Astrocyte (in vitro differentiated cells and primary cell): ENCODE measurements at regions not wholly inside any gene's neighbourhood (a gene's known extent, or its start where the extent isn't known, plus 50 kb on each side); places are given as distances from the start of the nearest gene placed in this dataset.

Experiments
- DNase-seq: peaks from one replicate; pipeline ENCODE4 v3.0.0-alpha.2; 2010; ENCODE audit warnings: low read depth
- FAIRE-seq: peaks from 2 replicates; lab custom pipeline; 2011; peaks lifted over from hg19 to GRCh38; lab: Jason Lieb, UNC
- H2AFZ ChIP-seq: 2 replicates; pipeline ENCODE4 v1.6.0; 2012; ENCODE audit warnings: low read depth, low read length, inconsistent platforms
- H3K27ac ChIP-seq: 2 replicates; pipeline ENCODE4 v1.5.1; 2011; ENCODE audit warnings: low read depth, low read length, inconsistent platforms
- H3K27me3 ChIP-seq: 2 replicates; pipeline ENCODE4 v1.6.0; 2011; ENCODE audit warnings: low read length, inconsistent platforms; ENCODE audit not compliant: insufficient read depth
- H3K36me3 ChIP-seq: 2 replicates; pipeline ENCODE4 v1.5.1; 2011; ENCODE audit warnings: low read length, inconsistent platforms; ENCODE audit not compliant: insufficient read depth
- H3K4me1 ChIP-seq: 2 replicates; pipeline ENCODE4 v1.5.1; 2011; ENCODE audit warnings: low read length, inconsistent platforms; ENCODE audit not compliant: insufficient read depth
- H3K4me2 ChIP-seq: 2 replicates; pipeline ENCODE4 v1.6.0; 2012; ENCODE audit warnings: low read length, inconsistent platforms
- H3K4me3 ChIP-seq: 2 replicates; pipeline ENCODE4 v1.5.1; 2011; ENCODE audit warnings: low read depth, mild to moderate bottlenecking, low read length, inconsistent platforms; ENCODE audit not compliant: insufficient read depth
- H3K79me2 ChIP-seq: 2 replicates; pipeline ENCODE4 v1.6.0; 2012; ENCODE audit warnings: mild to moderate bottlenecking, low read length, inconsistent platforms; ENCODE audit not compliant: insufficient read depth
- H3K9ac ChIP-seq: 2 replicates; pipeline ENCODE4 v1.6.0; 2012; ENCODE audit warnings: mild to moderate bottlenecking, low read length, inconsistent platforms
- H3K9me3 ChIP-seq: 2 replicates; pipeline ENCODE4 v1.5.1; 2012; ENCODE audit warnings: low read depth, mild to moderate bottlenecking, low read length, inconsistent platforms; ENCODE audit not compliant: insufficient read depth
- H4K20me1 ChIP-seq: 2 replicates; pipeline ENCODE4 v1.6.0; 2012; ENCODE audit warnings: low read length, inconsistent platforms; ENCODE audit not compliant: insufficient read depth
- H3K27ac Mint-ChIP-seq: one replicate; pipeline ENCODE4 v1.8.0; 2021; ENCODE audit warnings: mild to moderate bottlenecking, mixed read lengths; ENCODE audit not compliant: unreplicated experiment
- H3K27me3 Mint-ChIP-seq: one replicate; pipeline ENCODE4 v1.8.0; 2021; ENCODE audit warnings: low read depth, mixed read lengths; ENCODE audit not compliant: unreplicated experiment
- H3K36me3 Mint-ChIP-seq: one replicate; pipeline ENCODE4 v1.8.0; 2021; ENCODE audit warnings: low read depth, mixed read lengths; ENCODE audit not compliant: unreplicated experiment
- H3K4me1 Mint-ChIP-seq: one replicate; pipeline ENCODE4 v1.8.0; 2021; ENCODE audit warnings: low read depth, mixed read lengths; ENCODE audit not compliant: unreplicated experiment
- H3K4me3 Mint-ChIP-seq: one replicate; pipeline ENCODE4 v1.8.0; 2021; ENCODE audit warnings: mild to moderate bottlenecking, moderate library complexity, mixed read lengths; ENCODE audit not compliant: unreplicated experiment
- H3K9me3 Mint-ChIP-seq: one replicate; pipeline ENCODE4 v1.8.0; 2021; ENCODE audit warnings: mild to moderate bottlenecking, mixed read lengths; ENCODE audit not compliant: unreplicated experiment
- EZH2 ChIP-seq: IDR thresholded peaks from 2 replicates; pipeline ENCODE4 v1.6.1; 2012; ENCODE audit warnings: mild to moderate bottlenecking, low read length, inconsistent platforms; ENCODE audit not compliant: insufficient read depth
- TF ChIP-seq, protein P1 (sequence below): IDR thresholded peaks from 2 replicates; pipeline ENCODE4 v1.5.1; 2011; ENCODE audit warnings: low read depth, mild to moderate bottlenecking, inconsistent platforms, low read length, moderate library complexity; ENCODE audit not compliant: insufficient read depth

DNA sequence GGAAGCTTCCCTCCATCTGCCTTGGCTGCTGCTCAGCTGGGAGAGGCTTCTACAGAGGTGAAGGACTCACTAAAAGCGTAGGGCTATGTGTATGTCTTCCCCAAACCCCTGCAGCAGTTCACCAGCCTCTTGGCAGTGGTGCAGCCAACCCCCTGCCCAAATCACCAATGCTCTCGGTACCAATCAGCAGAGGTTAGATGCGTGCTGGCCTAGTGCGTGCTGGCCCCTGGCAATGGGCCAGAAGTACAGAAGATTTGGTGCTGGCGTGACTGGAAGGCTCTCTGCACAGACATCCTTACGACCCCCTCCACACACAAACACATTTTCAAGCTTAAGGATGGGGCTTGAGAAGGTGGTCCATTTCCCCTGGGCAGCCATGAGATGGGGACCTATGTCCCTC lies 79.0 kb downstream of the MRPL14 start:
- FAIRE-seq (no peak), DNase-seq (no peak)
- TF ChIP-seq, protein P1, sequence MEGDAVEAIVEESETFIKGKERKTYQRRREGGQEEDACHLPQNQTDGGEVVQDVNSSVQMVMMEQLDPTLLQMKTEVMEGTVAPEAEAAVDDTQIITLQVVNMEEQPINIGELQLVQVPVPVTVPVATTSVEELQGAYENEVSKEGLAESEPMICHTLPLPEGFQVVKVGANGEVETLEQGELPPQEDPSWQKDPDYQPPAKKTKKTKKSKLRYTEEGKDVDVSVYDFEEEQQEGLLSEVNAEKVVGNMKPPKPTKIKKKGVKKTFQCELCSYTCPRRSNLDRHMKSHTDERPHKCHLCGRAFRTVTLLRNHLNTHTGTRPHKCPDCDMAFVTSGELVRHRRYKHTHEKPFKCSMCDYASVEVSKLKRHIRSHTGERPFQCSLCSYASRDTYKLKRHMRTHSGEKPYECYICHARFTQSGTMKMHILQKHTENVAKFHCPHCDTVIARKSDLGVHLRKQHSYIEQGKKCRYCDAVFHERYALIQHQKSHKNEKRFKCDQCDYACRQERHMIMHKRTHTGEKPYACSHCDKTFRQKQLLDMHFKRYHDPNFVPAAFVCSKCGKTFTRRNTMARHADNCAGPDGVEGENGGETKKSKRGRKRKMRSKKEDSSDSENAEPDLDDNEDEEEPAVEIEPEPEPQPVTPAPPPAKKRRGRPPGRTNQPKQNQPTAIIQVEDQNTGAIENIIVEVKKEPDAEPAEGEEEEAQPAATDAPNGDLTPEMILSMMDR, result no peak
- no peak for TF ChIP-seq EZH2
- no peaks in the 10 kb centered on the region for H3K27me3 ChIP-seq
- no peak overlapping the region for H3K4me3 Mint-ChIP-seq
- no peak overlapping the region for H3K9ac ChIP-seq
- no peaks in the 10 kb centered on the region for H3K36me3 ChIP-seq
- H3K4me3 ChIP-seq, result no peak overlapping the region
- no peaks in the 10 kb centered on the region for H3K9me3 ChIP-seq
- H3K4me1 Mint-ChIP-seq, result peaks cover 35% of the 10 kb centered on the region
- peaks cover 57% of the 10 kb centered on the region for H3K4me1 ChIP-seq
- H3K27ac Mint-ChIP-seq, result no peak overlapping the region
- peaks cover 12% of the 10 kb centered on the region for H3K27me3 Mint-ChIP-seq
- no peak overlapping the region for H3K27ac ChIP-seq
- no peak overlapping the region for H3K4me2 ChIP-seq
- H3K36me3 Mint-ChIP-seq, result no peaks in the 10 kb centered on the region
- H2AFZ ChIP-seq, result no peak overlapping the region
- no peaks in the 10 kb centered on the region for H3K9me3 Mint-ChIP-seq
- no peaks in the 10 kb centered on the region for H4K20me1 ChIP-seq
- no peaks in the 10 kb centered on the region for H3K79me2 ChIP-seq

DNA sequence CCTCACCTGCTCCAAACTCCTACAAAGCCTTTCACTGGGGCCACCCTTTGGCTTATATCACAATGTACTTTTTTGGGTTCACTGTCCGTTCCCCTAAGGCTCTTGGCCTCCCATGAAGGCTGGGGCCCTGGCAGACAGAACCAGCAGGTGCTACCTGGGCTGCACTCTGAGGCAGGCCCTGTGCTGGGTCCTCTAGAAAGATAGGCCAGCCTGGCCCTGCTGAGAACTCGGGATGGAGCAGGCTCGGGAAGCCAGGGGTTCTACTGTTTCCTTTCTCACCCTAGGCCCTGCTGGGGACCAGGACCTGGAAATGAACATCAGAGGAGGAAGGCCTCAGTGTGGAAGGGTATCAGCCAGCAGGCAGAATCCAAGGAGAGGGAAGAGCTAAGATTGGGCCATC lies 79.5 kb downstream of the MRPL14 start:
- Mint-ChIP-seq H3K4me1 (peaks cover 37% of the 10 kb centered on the region), H3K4me3 (no peak overlapping the region), H3K9me3 (no peaks in the 10 kb centered on the region), H3K27ac (no peak overlapping the region), H3K27me3 (peaks cover 12% of the 10 kb centered on the region), H3K36me3 (no peaks in the 10 kb centered on the region)
- Histone ChIP-seq H3K36me3 (no peaks in the 10 kb centered on the region), H3K9ac (no peak overlapping the region), H3K27me3 (no peaks in the 10 kb centered on the region), H4K20me1 (no peaks in the 10 kb centered on the region), H2AFZ (no peak overlapping the region), H3K9me3 (no peaks in the 10 kb centered on the region), H3K4me1 (peaks cover 57% of the 10 kb centered on the region), H3K27ac (no peak overlapping the region), H3K4me3 (no peak overlapping the region), H3K79me2 (no peaks in the 10 kb centered on the region), H3K4me2 (no peak overlapping the region)
- no peak for FAIRE-seq
- no peak for TF ChIP-seq EZH2
- TF ChIP-seq, protein P1, result no peak
- no peak for DNase-seq

DNA sequence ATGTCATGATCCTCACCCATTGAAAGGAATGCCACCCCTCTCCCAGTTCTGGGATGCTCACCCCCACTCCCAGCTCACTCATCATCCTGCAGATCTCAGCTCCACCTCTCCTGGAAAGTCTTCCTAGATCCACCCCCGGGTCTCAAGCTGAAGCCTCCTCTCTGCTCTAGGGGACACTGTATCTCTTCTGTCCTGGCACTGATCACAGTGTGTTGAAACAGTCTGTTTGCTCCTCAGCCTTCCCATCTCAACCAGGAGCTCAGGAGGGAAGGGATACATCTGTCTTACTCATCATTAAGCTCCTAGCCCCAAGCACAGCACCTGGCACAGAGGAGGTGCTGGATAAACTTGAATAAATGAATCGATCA lies 80.1 kb downstream of the MRPL14 start:
- H4K20me1 ChIP-seq, result no peaks in the 10 kb centered on the region
- TF ChIP-seq, protein P1, result no peak
- TF ChIP-seq EZH2, result no peak
- H3K4me3 ChIP-seq, result no peak overlapping the region
- no peak overlapping the region for H2AFZ ChIP-seq
- peaks cover 55% of the 10 kb centered on the region for H3K4me1 ChIP-seq
- Mint-ChIP-seq H3K4me3 (no peak overlapping the region), H3K27ac (no peak overlapping the region), H3K36me3 (no peaks in the 10 kb centered on the region), H3K27me3 (peaks cover 12% of the 10 kb centered on the region), H3K9me3 (no peaks in the 10 kb centered on the region), H3K4me1 (peaks cover 38% of the 10 kb centered on the region)
- no peak for FAIRE-seq
- H3K79me2 ChIP-seq, result no peaks in the 10 kb centered on the region
- DNase-seq, result no peak
- H3K4me2 ChIP-seq, result no peak overlapping the region
- H3K9me3 ChIP-seq, result no peaks in the 10 kb centered on the region
- H3K27ac ChIP-seq, result no peak overlapping the region
- H3K36me3 ChIP-seq, result no peaks in the 10 kb centered on the region
- no peak overlapping the region for H3K9ac ChIP-seq
- H3K27me3 ChIP-seq, result no peaks in the 10 kb centered on the region
